ENCODE measurements at regions not wholly inside any gene's neighbourhood (a gene's known extent, or its start where the extent isn't known, plus 50 kb on each side); places are given as distances from the start of the nearest gene placed in this dataset.
"Not testable (repeated sequence)": the region's sequence is repeated elsewhere in the genome, so short reads cannot be mapped to it uniquely, and the experiment has no call there.

- POLR2A ChIA-PET; DNase-seq (ENCODE audit: low read depth, low spot score); H3K4me3 ChIP-seq (ENCODE audit: low read depth, low read length); CTCF ChIA-PET: not testable (repeated sequence)
Observed at GRCh38 chr15:22649458-22649857, 137.0 kb upstream of the NIPA1 start.

DNA sequence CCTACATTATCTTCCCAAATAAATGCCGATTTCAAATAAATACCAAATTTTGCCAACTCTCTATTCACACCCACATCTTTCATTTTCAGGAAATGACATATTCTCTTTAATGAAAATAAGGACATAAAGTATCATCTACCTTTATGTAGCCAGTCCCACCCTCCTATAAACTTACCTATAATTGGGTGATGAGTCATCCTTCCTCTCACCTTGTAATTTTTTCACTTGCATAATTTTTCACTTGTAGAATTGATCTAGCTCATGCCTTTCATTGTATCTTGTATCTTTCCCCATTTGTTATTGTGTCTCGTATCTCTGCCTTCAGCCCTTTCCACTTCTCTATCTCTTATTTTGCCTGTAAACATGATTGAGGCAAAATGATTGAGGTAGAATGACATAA lies 135.3 kb upstream of the NIPA1 start:
- CTCF ChIA-PET; DNase-seq (ENCODE audit: low read depth, low spot score); H3K4me3 ChIP-seq (ENCODE audit: low read depth, low read length): not testable (repeated sequence)
- POLR2A ChIA-PET = interaction anchor here (0.6 kb wide), 1 partner anchor 254 kb away, joined by 6 read pairs; no protein-coding TSS in a partner anchor

DNA sequence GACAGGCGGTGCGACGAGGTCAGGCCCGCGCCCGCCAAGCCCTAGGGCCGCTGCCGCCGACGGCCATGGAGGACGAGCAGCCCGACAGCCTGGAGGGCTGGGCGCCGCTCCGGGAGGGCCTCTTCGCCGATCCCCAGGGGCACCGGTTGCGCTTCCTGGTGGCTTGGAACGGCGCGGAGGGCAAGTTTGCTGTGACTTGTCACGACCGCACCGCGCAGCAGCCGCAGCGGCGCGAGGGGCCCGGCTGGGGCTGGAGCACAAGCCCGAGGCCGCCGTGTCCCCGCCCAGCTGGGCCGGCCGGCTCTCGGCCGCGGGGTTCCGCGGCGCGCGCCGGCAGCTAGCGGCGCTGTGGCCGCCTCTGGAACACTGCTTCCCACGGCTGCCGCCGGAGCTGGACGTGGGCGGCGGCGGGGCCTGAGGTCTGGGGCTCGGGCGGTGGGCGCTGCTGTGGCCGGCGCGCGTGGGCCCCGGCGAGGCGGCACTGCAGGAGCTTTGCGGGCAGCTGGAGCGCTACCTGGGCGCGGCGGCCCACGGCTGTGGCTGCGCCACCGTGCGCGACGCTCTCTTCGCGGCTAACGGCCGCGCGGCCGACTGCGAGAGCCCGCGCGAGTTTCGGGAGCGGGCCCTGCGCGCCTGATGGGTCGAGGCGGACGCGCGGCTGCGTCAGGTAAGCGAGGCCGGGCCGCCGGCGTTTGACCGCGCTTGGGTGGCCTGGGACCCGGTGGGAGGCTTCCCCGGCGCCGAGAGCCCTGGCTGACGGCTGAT lies 122.0 kb upstream of the NIPA1 start:
- POLR2A ChIA-PET = interaction anchor here (0.7 kb wide), 1 partner anchor 315 kb away, joined by 3 read pairs; no protein-coding TSS in a partner anchor
- CTCF ChIA-PET; DNase-seq (ENCODE audit: low read depth, low spot score): not testable (repeated sequence)
- H3K4me3 ChIP-seq (ENCODE audit: low read depth, low read length) = peak overlapping the region; percentile 59

GRCh38 chr15:22665059-22665702 lies 121.3 kb upstream of the NIPA1 start:
- CTCF ChIA-PET = not testable (repeated sequence)
- POLR2A ChIA-PET = interaction anchor here (0.7 kb wide), 1 partner anchor 314 kb away, joined by 3 read pairs; no protein-coding TSS in a partner anchor
- peak; percentile 46 for DNase-seq (ENCODE audit: low read depth, low spot score)
- peak overlapping the region; percentile 59 for H3K4me3 ChIP-seq (ENCODE audit: low read depth, low read length)

GRCh38 chr15:22665711-22666110 lies 120.7 kb upstream of the NIPA1 start:
- POLR2A ChIA-PET, CTCF ChIA-PET: not testable (repeated sequence)
- peak overlapping the region; percentile 59 for H3K4me3 ChIP-seq (ENCODE audit: low read depth, low read length)

DNA sequence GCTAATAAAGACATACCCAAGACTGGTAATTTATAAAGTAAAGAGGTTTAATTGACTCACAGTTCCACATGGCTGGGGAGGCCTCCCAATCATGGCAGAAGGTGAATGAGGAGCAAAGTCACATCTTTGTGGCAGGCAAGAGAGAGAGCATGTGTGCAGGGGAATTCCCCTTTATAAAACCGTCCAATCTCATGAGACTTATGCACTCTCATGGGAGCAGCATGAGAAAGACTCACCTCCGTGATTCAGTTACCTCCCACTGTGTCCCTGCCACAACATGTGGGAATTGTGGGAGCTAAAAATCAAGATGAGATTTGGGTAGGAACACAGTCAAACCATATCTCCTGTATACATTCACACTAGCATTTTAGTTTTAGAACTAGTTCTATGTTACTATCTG lies 101.7 kb upstream of the NIPA1 start:
- DNase-seq (ENCODE audit: low read depth, low spot score); H3K4me3 ChIP-seq (ENCODE audit: low read depth, low read length); CTCF ChIA-PET; POLR2A ChIA-PET: not testable (repeated sequence)

More at GRCh38 chr15:22665711-22666110, 120.7 kb upstream of the NIPA1 start:
- not testable (repeated sequence) for DNase-seq (ENCODE audit: low read depth, low spot score)

DNA sequence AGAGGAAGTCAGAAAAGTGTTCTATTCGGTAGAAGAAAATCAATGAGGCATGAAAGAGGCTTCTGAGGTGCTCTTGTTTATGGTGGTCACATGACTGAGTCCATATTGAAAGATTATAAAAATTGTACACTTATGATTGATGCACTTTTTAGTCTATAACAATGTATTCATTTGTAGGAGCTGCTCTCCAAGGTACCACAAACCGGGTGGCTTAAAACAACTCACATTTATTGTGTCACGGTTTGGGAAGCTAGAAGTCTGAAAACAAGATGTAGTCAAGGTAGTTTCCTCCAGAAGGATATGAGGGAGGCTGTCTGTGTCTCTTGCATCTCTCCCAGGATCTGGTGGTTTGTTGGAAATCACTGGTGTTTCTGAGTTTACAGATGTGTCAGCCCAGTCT lies 86.6 kb upstream of the NIPA1 start:
- CTCF ChIA-PET; H3K4me3 ChIP-seq (ENCODE audit: low read depth, low read length); POLR2A ChIA-PET; DNase-seq (ENCODE audit: low read depth, low spot score): not testable (repeated sequence)

- DNase-seq (ENCODE audit: low read depth, low spot score); H3K4me3 ChIP-seq (ENCODE audit: low read depth, low read length); POLR2A ChIA-PET; CTCF ChIA-PET: not testable (repeated sequence)
Observed at GRCh38 chr15:22710831-22711341, 75.6 kb upstream of the NIPA1 start.

DNA sequence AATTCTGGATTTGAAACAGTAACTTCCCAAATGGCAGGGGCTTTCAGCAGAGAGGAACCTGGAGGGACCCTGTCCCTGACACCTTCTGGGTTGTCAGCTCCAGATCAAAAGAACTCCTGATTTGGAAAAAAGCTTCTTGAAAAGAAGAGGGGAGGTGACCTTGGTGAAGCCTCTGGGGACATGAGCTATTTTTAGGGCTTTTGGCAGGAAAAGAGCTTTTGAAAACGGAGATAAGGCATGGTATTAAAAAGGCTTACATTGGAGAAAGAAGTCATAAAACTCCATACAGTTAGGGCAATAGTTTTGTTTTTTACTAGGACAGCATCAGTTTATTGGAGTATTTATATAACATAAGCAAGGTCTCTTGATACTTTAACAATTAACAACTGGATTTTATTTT lies 72.5 kb upstream of the NIPA1 start:
- H3K4me3 ChIP-seq (ENCODE audit: low read depth, low read length); POLR2A ChIA-PET; DNase-seq (ENCODE audit: low read depth, low spot score); CTCF ChIA-PET: not testable (repeated sequence)

GRCh38 chr15:22714358-22715132 lies 71.9 kb upstream of the NIPA1 start:
- POLR2A ChIA-PET; CTCF ChIA-PET; DNase-seq (ENCODE audit: low read depth, low spot score); H3K4me3 ChIP-seq (ENCODE audit: low read depth, low read length): not testable (repeated sequence)

DNA sequence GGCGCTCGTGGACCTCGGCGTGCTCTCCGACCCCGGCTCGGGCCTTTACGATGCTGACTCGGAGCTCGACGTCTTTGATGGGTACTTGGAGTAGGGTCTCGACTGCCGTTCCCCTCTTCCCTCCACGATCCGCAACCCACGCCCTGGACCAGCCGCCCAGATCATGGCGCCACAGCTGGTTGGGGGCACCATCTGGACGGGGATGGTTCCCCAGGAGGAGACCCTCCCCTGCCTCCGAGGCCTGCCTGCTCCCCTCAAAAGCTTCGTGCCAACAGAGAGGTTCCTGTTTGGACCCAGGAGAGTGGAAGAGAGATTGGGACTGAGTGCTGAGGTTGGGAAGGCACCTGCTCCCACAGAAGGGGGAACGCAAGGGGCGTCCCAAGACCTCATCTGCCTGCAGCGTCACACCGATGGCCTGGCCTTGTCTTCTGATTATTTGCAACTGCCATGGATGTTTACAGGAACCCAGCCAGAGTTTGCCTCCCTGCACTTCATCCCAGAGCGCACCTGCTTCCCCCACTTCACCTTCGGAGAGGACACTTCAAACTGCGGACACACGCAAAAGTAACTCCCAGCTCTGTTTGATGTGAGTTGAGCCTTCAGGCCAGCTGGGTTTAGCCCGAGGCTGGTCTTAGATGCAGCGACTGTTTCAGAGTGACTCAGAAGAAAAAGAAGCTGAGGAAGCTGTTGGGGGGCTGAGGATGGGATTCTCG lies 71.2 kb upstream of the NIPA1 start:
- CTCF ChIA-PET; DNase-seq (ENCODE audit: low read depth, low spot score); H3K4me3 ChIP-seq (ENCODE audit: low read depth, low read length); POLR2A ChIA-PET: not testable (repeated sequence)

GRCh38 chr15:22719980-22720379 lies 66.5 kb upstream of the NIPA1 start:
- H3K4me3 ChIP-seq (ENCODE audit: low read depth, low read length); CTCF ChIA-PET; POLR2A ChIA-PET; DNase-seq (ENCODE audit: low read depth, low spot score): not testable (repeated sequence)

- CTCF ChIA-PET; POLR2A ChIA-PET; DNase-seq (ENCODE audit: low read depth, low spot score); H3K4me3 ChIP-seq (ENCODE audit: low read depth, low read length): not testable (repeated sequence)
Observed at GRCh38 chr15:22726104-22726503, 60.3 kb upstream of the NIPA1 start.

DNA sequence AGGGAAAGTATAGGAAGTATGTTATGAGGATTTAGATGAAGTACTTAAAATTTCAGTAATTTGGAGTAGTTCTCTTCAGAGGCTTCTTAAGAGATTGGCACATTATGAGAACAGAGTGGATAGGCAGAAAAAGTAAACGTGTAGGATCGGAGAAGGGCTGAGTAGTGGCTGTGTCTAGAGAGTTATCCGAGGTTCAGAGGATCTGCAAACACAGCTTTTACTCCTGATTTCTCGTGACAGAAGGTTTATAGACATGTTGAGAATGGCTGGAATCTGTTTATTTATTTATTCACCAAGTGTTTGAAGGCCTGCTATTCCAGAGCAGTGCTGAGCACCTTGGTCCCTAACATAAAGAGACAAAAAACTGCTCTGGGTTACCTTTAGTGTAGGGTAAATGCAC lies 51.4 kb upstream of the NIPA1 start:
- H3K4me3 ChIP-seq (ENCODE audit: low read depth, low read length); DNase-seq (ENCODE audit: low read depth, low spot score); POLR2A ChIA-PET; CTCF ChIA-PET: not testable (repeated sequence)
